ENCODE measurements at regions not wholly inside any gene's neighbourhood (a gene's known extent, or its start where the extent isn't known, plus 50 kb on each side); places are given as distances from the start of the nearest gene placed in this dataset.
"Not testable (repeated sequence)": the region's sequence is repeated elsewhere in the genome, so short reads cannot be mapped to it uniquely, and the experiment has no call there.

DNA sequence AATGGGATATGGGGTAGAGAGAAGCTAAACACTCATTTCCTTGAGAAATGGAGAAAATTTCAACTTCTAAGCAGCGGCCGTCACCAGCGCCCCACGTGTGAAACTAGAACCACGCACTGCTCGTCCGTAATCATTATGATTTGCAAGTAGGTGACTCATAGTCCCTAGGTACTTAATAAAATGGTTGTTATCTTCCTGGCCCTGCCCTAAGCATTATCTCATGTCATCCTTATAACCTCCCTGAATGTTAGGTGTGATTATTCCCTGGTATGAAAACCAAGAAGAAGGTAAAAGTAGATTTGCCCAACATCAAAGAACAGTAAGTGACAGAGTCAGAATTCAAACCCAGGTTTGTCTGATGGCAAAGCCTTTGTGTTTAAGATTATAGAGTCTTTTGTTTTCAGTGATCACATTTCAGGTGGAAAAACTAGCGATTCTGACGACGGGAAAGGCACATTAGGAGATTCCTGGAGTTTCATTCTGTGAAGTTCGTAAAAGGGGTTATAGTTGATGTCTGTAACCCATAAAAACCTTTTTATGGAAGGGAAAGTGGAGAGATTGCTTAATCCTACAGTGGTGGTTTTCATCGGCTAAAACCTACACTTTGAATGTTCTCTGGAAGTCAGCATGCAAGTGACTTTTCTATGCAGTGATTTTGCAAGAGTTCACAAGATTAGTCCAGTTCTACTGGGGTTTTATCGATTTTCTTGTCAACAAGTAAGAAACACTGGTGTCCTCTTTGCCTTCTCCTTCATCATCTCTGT lies 202.9 kb upstream of the WWC1 start:
- Histone ChIP-seq H3K4me1 (ENCODE audit: control insufficient read depth, insufficient read depth, low read length) (no peaks in the 10 kb centered on the region), H3K36me3 (ENCODE audit: control insufficient read depth, insufficient read depth, low read length) (no peaks in the 10 kb centered on the region), H3K9me3 (ENCODE audit: control insufficient read depth, insufficient read depth, low read length) (no peaks in the 10 kb centered on the region; the same call in 1 of the 2 replicates), H3K4me3 (ENCODE audit: low read length) (no peak overlapping the region), H3K27me3 (ENCODE audit: control insufficient read depth, insufficient read depth, low read length) (no peaks in the 10 kb centered on the region), H3K27ac (ENCODE audit: low read length) (no peak overlapping the region)
- no peak for DNase-seq (ENCODE audit: low read depth, low spot score)
- WGBS (ENCODE audit: insufficient coverage, insufficient read length): no CpG with 5 or more reads among the region's 13 CpGs

DNA sequence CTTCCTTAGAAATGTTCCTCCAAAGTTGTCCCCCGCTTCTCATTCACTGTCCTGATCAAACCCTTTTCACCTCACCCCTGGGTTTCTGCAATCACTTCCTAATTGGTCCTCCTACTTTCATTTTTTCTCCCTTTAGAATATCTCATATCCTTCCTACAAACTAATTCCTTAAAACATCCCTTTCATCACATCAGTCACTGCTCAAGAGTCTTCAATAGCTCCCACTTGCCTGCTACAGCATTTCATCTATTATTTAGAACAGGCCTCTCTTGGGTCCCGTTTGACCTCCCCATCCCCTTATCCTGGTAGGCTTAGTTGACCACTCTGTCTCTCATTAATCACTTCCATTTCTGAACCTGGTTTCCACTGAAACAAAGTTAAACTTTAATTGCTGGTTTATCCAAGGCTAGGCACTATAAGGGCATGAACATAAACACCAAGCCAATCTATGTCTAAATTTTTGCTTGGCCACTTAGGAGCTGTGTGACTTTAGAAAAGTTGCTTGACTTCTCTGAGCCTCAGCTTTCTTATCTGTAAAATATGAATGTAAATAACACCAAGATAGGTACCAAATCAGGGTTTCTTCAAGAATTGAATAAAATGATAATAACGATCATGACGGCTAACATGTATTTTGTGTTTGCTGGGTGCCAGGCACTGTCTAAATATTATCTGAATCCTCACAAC lies 202.1 kb upstream of the WWC1 start:
- Histone ChIP-seq H3K27ac (ENCODE audit: low read length) (no peak overlapping the region), H3K4me3 (ENCODE audit: low read length) (no peak overlapping the region), H3K9me3 (ENCODE audit: control insufficient read depth, insufficient read depth, low read length) (no peaks in the 10 kb centered on the region), H3K36me3 (ENCODE audit: control insufficient read depth, insufficient read depth, low read length) (no peaks in the 10 kb centered on the region), H3K4me1 (ENCODE audit: control insufficient read depth, insufficient read depth, low read length) (no peaks in the 10 kb centered on the region), H3K27me3 (ENCODE audit: control insufficient read depth, insufficient read depth, low read length) (no peaks in the 10 kb centered on the region)
- WGBS (ENCODE audit: insufficient coverage, insufficient read length): no CpG with 5 or more reads among the region's 4 CpGs
- no peak for DNase-seq (ENCODE audit: low read depth, low spot score)

GRCh38 chr5:168092209-168093185 lies 198.9 kb upstream of the WWC1 start:
- Histone ChIP-seq H3K27me3 (ENCODE audit: control insufficient read depth, insufficient read depth, low read length) (no peaks in the 10 kb centered on the region), H3K27ac (ENCODE audit: low read length) (no peak overlapping the region), H3K9me3 (ENCODE audit: control insufficient read depth, insufficient read depth, low read length) (no peaks in the 10 kb centered on the region), H3K36me3 (ENCODE audit: control insufficient read depth, insufficient read depth, low read length) (no peaks in the 10 kb centered on the region), H3K4me1 (ENCODE audit: control insufficient read depth, insufficient read depth, low read length) (no peaks in the 10 kb centered on the region), H3K4me3 (ENCODE audit: low read length) (no peak overlapping the region)
- no peak for DNase-seq (ENCODE audit: low read depth, low spot score)
- no CpG with 5 or more reads among the region's 8 CpGs for WGBS (ENCODE audit: insufficient coverage, insufficient read length)

DNA sequence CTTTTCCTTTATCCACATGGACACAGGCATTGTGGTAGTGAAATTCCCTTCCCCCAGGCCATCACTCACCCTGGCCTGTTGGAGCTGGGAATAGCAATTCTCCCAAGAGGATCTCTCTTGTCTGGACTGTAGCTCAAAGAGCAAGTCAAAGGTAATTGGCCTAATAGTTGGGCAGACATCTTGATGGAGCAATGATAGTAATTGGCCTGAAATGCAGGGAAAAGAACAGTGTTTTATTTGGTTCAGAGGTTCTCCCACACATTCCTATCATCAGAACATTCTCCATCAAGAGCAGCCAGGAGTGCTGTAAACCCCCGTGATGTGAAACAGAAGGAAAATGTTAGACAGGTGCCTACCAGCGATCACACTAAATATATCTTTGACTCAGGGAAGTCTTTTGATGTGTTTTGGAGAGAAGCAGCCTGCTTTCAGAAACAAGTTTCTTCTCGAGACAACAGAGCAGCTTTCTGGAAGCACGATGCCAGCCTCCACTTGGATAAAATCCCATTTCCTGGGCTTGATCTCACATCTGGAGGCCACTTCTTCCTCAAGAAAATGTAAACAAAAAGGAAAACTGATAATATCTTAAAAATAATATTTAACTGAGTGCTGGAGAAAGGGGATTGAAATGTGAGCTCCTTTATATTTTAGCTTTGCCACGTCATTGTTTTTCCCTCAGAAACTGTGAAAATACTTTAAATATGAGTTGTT lies 198.1 kb upstream of the WWC1 start:
- WGBS (ENCODE audit: insufficient coverage, insufficient read length): no CpG with 5 or more reads among the region's 5 CpGs
- Histone ChIP-seq H3K36me3 (ENCODE audit: control insufficient read depth, insufficient read depth, low read length) (no peaks in the 10 kb centered on the region), H3K4me1 (ENCODE audit: control insufficient read depth, insufficient read depth, low read length) (no peaks in the 10 kb centered on the region), H3K9me3 (ENCODE audit: control insufficient read depth, insufficient read depth, low read length) (no peaks in the 10 kb centered on the region), H3K27ac (ENCODE audit: low read length) (no peak overlapping the region), H3K4me3 (ENCODE audit: low read length) (no peak overlapping the region), H3K27me3 (ENCODE audit: control insufficient read depth, insufficient read depth, low read length) (no peaks in the 10 kb centered on the region)
- no peak for DNase-seq (ENCODE audit: low read depth, low spot score)

DNA sequence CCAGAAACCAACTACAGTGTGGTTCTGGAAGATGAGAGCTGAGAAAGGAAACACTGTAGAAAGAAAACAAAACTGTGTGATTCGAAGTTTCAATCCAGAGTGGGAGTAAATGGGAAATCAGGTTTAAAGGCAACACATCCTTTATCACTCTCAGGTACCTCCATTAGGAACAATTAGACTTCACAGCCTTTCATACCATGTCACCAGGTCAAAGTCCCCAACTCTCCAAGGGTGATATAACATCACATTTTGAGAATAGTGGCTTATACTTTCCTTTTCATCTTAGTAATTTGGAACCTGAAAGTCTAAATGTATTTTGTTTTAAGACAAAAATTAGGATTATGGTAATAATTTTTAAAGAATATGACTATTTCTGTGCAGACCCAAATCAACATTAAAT lies 194.9 kb upstream of the WWC1 start:
- Histone ChIP-seq H3K27me3 (ENCODE audit: control insufficient read depth, insufficient read depth, low read length) (no peaks in the 10 kb centered on the region; the same call in 1 of the 2 replicates), H3K27ac (ENCODE audit: low read length) (no peak overlapping the region), H3K9me3 (ENCODE audit: control insufficient read depth, insufficient read depth, low read length) (no peaks in the 10 kb centered on the region), H3K36me3 (ENCODE audit: control insufficient read depth, insufficient read depth, low read length) (no peaks in the 10 kb centered on the region), H3K4me1 (ENCODE audit: control insufficient read depth, insufficient read depth, low read length) (no peaks in the 10 kb centered on the region), H3K4me3 (ENCODE audit: low read length) (no peak overlapping the region)
- no CpG with 5 or more reads among the region's 1 CpG for WGBS (ENCODE audit: insufficient coverage, insufficient read length)
- DNase-seq (ENCODE audit: low read depth, low spot score): no peak

DNA sequence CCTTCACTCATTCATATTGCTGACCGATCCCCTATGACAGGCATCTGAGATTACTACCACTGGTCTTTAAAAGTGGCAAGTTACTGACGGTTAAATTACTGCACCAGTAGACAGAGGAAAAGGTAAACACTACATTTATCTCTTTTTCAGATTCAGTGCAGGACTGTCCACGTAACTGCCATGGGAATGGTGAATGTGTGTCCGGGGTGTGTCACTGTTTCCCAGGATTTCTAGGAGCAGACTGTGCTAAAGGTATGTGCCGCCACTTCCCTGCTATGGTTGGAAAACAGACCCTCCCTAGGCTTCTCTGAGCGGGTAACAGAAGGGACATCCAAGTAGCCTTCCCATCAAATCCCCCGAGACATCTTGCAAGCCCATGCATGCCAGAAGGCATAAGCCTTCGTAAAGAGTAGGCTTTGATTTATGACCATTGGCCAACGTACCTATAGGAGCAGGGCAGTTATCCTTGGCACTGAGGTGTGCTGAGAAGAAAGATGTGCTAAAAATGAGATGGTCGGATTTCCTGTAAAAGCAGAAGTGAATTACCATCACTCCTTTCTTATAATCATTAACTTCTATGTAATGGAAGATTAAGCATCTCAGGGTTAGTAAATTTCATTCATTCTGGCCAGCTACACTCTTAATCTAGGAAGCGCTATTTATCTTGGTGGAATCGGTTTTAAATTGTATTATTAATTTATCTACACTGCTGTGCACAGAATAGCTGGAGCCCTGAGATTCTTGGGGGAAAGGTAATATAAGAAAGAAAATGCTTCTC lies 193.4 kb upstream of the WWC1 start:
- H3K4me1 ChIP-seq (ENCODE audit: control insufficient read depth, insufficient read depth, low read length): no peaks in the 10 kb centered on the region
- no peaks in the 10 kb centered on the region; the same call in 1 of the 2 replicates for H3K27me3 ChIP-seq (ENCODE audit: control insufficient read depth, insufficient read depth, low read length)
- H3K36me3 ChIP-seq (ENCODE audit: control insufficient read depth, insufficient read depth, low read length): no peaks in the 10 kb centered on the region
- WGBS (ENCODE audit: insufficient coverage, insufficient read length): no CpG with 5 or more reads among the region's 12 CpGs
- no peak overlapping the region for H3K4me3 ChIP-seq (ENCODE audit: low read length)
- H3K27ac ChIP-seq (ENCODE audit: low read length): no peak overlapping the region
- DNase-seq (ENCODE audit: low read depth, low spot score): no peak
- H3K9me3 ChIP-seq (ENCODE audit: control insufficient read depth, insufficient read depth, low read length): no peaks in the 10 kb centered on the region

DNA sequence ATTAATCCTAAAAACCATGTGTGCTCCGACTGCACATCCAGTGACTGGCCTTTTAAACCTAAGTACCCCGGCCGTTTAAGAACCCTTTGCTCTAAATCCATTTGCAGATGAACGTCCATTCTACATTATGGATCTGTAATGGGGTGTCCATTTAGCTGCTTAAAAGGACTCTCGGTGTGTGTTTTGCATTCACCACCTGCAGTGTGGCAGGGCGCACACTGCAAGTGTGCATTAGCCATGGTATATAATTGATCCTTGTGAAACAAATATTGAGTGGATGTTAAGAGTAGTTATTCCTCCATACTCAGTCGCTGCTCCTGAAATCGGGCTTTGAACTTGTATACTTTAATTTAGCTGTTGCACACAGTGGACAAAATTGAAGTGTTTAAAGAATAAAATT lies 190.1 kb upstream of the WWC1 start:
- no CpG with 5 or more reads among the region's 8 CpGs for WGBS (ENCODE audit: insufficient coverage, insufficient read length)
- DNase-seq (ENCODE audit: low read depth, low spot score): no peak
- Histone ChIP-seq H3K4me1 (ENCODE audit: control insufficient read depth, insufficient read depth, low read length) (peaks cover 7% of the 10 kb centered on the region), H3K27ac (ENCODE audit: low read length) (no peak overlapping the region), H3K27me3 (ENCODE audit: control insufficient read depth, insufficient read depth, low read length) (no peaks in the 10 kb centered on the region; the same call in 1 of the 2 replicates), H3K36me3 (ENCODE audit: control insufficient read depth, insufficient read depth, low read length) (no peaks in the 10 kb centered on the region), H3K4me3 (ENCODE audit: low read length) (no peak overlapping the region), H3K9me3 (ENCODE audit: control insufficient read depth, insufficient read depth, low read length) (no peaks in the 10 kb centered on the region)

- not testable (repeated sequence) for H3K4me1 ChIP-seq (ENCODE audit: control insufficient read depth, insufficient read depth, low read length); H3K9me3 ChIP-seq (ENCODE audit: control insufficient read depth, insufficient read depth, low read length); H3K4me3 ChIP-seq (ENCODE audit: low read length); H3K27me3 ChIP-seq (ENCODE audit: control insufficient read depth, insufficient read depth, low read length); H3K27ac ChIP-seq (ENCODE audit: low read length); DNase-seq (ENCODE audit: low read depth, low spot score); H3K36me3 ChIP-seq (ENCODE audit: control insufficient read depth, insufficient read depth, low read length)
- whole genome bisulfite sequencing (ENCODE audit: insufficient coverage, insufficient read length): no CpG with 5 or more reads among the region's 6 CpGs
Observed at GRCh38 chr5:168103018-168103417, 188.4 kb upstream of the WWC1 start.

DNA sequence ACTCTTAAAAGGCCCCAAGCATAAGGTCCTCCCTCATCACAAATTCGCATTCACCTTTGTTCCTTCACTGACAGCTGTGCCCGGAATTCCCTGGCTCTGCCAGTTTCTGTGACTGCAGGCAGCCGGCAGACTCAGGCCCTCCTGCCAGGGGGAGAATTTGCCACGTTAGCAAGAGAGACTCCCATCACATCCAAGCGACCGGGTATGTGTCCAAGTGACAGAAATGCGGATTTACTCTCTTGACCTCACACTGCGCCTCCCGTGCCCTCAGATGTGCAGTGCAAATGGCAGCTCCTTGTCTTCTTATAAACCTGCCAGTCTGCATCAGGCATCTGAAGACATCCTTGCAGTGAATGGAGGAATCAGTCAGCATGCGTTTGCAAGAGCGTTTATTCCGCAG lies 187.1 kb upstream of the WWC1 start:
- no peak overlapping the region for H3K27ac ChIP-seq (ENCODE audit: low read length)
- no CpG with 5 or more reads among the region's 12 CpGs for WGBS (ENCODE audit: insufficient coverage, insufficient read length)
- no peak overlapping the region for H3K4me3 ChIP-seq (ENCODE audit: low read length)
- no peaks in the 10 kb centered on the region; the same call in 1 of the 2 replicates for H3K27me3 ChIP-seq (ENCODE audit: control insufficient read depth, insufficient read depth, low read length)
- no peak for DNase-seq (ENCODE audit: low read depth, low spot score)
- no peaks in the 10 kb centered on the region for H3K9me3 ChIP-seq (ENCODE audit: control insufficient read depth, insufficient read depth, low read length)
- H3K36me3 ChIP-seq (ENCODE audit: control insufficient read depth, insufficient read depth, low read length): no peaks in the 10 kb centered on the region
- peaks cover 9% of the 10 kb centered on the region for H3K4me1 ChIP-seq (ENCODE audit: control insufficient read depth, insufficient read depth, low read length)
